ENCODE measurements at regions not wholly inside any gene's neighbourhood (a gene's known extent, or its start where the extent isn't known, plus 50 kb on each side); places are given as distances from the start of the nearest gene placed in this dataset.

DNA sequence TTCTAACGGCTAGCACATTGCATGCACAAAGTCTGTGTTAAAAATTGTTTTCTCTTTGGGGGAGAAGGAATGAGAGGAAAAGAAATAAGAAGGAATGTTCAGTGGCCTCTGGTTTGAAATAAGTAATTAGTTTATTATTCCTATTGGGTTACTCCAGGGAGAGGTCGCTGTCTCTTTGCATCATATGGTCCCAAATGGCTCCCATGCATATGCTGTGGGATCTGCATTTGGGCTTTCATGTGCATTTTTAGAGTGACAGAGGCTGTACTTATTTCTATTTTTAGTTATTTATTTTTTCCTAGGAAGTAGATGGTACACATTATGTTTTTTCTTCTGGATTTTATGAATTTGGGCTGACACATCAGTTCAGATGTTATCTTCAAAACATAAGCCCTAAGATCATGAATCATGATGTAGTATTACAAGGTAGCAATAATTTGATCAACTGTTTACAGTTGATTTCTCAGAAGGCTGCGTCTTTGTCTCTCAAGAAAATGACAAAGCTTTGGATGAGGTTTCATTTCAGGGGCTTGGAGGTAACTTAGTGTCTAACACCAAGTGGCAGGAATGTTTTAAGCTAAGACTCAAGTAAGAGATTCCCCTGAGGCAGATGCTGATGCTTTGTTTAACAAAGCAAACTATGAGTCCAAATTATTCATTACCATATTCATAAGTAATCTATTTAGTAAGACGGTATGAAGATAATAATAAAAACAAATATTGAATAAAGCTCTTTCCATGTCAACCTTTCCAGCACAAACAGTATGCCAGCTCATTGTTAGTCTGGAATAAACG lies 247.7 kb downstream of the NSUN3 start:
- TF ChIP-seq EZH2 (IDR thresholded peaks at IDR 0.05): no peak
- no peak for TF ChIP-seq POLR2AphosphoS5 (IDR thresholded peaks at IDR 0.05; ENCODE audit: borderline replicate concordance, low read depth, low read length)

Measured in SK-N-MC (cell line).